ENCODE measurements at regions not wholly inside any gene's neighbourhood (a gene's known extent, or its start where the extent isn't known, plus 50 kb on each side); places are given as distances from the start of the nearest gene placed in this dataset.
"Not testable (repeated sequence)": the region's sequence is repeated elsewhere in the genome, so short reads cannot be mapped to it uniquely, and the experiment has no call there.

- DNase-seq (ENCODE audit: low read depth, low spot score): no peak
These were observed 77.0 kb downstream of the CCDC71L start for GRCh38 chr7:106583706-106584690.

GRCh38 chr7:106583100-106583499 lies 77.9 kb downstream of the CCDC71L start:
- DNase-seq (ENCODE audit: low read depth, low spot score): no peak

DNA sequence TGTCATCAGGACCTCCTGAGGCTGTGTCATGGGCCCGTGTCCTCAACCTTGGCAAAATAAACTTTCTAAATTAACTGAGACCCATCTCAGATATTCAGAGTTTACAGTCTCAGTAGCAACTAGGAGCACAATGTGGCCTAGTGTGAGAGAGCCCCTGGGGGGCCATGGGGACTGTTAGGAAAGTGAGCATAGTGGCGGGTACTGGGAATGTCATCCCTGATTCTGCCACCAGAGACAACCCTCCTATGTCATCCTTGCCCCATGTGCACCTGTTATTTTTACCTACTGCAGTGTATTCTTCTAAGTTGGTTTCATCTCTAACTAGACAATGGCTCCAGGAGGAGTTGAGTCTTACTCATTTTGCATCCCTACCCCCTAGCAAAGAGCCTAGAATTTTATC lies 78.6 kb downstream of the CCDC71L start:
- no peak for DNase-seq (ENCODE audit: low read depth, low spot score)

- not testable (repeated sequence) for DNase-seq (ENCODE audit: low read depth, low spot score)
These were observed 81.9 kb downstream of the CCDC71L start for GRCh38 chr7:106579086-106579485.

GRCh38 chr7:106575138-106575823 lies 85.7 kb downstream of the CCDC71L start:
- DNase-seq (ENCODE audit: low read depth, low spot score): no peak

- DNase-seq (ENCODE audit: low read depth, low spot score): no peak
These were observed 87.2 kb downstream of the CCDC71L start for GRCh38 chr7:106573738-106574137.

DNA sequence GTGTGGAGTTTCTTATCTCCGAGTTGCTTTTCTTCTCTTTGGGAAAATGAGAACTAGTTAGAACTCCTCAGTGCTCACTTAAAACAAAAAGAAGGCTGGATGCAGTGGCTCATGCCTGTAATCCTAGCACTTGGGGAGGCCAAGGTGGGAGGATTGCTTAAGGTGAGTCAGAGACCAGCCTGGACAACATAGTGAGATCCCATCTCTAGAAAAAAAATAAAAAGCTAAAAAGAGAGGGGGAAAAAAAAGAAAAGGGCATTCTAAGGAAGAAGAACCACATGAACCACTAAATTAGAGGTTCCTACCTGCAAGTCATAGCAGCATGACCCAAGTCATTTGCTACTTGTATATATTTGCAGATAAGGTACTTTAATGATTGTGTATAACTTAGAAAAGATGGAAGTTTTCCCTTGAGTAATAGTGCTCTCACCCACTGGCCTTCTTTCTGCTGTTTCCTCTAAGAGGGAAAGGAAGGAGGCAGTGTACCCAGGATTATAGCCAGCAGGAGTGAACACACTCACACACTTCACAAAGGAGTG lies 87.8 kb downstream of the CCDC71L start:
- no peak for DNase-seq (ENCODE audit: low read depth, low spot score)

- DNase-seq (ENCODE audit: low read depth, low spot score): no peak
These were observed 88.4 kb downstream of the CCDC71L start for GRCh38 chr7:106572394-106573124.

DNA sequence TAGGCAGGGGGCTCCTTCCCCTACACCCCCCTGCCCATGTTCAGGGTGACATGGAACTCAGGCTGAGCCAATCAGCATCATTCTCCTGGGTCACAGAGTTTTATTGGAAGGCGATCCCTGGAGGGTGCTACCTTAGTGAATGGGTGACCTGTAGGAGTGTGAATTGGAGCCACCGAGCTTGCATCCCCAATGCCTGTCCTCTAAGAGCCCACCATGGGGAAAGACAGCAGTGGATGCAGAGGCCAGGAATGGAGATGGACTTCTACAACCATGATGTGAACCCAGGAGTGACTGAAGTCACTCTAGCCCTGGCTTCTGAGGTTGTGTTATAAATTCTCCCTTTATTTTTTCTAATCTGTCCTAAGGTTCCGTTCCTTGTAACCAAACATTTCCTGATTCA lies 89.4 kb downstream of the CCDC71L start:
- no peak for DNase-seq (ENCODE audit: low read depth, low spot score)

GRCh38 chr7:106570948-106571418 lies 90.0 kb downstream of the CCDC71L start:
- no peak for DNase-seq (ENCODE audit: low read depth, low spot score)

- DNase-seq (ENCODE audit: low read depth, low spot score): no peak
These were observed 90.8 kb downstream of the CCDC71L start for GRCh38 chr7:106570146-106570545.

DNA sequence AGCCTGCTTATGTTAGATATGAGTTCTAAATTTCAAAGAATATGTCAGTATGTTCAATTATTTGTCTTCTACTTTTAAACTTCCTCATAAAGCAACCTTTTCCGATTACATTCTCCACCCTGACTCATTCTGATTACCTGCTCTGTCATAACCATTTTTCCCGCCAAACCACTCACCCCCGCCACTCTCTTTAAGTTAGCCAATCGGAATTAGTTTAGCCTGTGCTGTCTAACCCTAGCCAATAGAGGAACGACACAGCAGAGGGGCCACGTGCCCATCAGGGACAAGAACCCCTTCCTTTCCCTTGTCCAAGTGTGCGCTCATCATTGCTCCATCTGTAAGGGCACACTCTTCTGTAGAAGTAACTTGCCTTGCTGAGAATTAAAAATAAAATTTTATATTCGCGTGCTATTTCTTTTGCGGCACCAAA lies 91.4 kb downstream of the CCDC71L start:
- DNase-seq (ENCODE audit: low read depth, low spot score): no peak

DNA sequence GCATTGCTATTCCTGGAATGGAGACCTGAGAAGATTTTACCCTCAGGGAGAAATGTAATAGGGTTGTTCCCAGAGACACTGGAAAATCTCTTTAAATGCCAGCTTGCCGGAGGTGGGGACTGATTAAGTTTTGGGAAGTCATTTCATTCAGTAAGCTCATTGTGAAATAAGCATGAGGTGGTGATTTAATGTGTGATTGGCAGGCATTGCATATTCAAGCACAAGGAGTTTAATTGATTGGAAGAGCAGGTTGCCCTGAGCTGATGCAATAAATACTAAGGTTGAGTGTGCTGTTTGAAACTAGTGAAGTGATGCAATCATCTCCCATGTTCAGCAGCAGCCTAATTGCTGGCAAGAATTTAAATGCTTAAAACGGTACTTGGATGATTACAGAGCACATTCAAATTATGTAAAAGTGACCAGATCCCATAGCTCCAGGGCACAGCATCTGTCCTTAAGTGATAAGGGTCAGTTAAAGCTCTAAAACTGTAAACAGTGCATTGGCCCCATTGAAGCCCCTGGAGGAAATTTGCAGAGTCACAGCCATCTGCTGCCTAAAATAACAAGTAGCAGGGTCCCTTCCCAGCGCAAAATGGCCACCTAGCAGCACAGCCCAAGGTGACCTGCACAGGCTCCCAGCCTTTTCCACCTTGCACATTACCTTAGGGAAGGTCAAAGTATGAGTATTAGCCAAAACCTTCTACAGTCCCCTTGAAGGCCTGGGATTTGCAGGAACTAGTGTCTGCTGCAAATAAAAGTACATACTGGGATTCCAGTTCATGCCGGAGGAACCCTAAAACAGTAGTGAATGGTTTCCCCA lies 92.1 kb downstream of the CCDC71L start:
- no peak for DNase-seq (ENCODE audit: low read depth, low spot score)

GRCh38 chr7:106568002-106568679 lies 92.8 kb downstream of the CCDC71L start:
- no peak for DNase-seq (ENCODE audit: low read depth, low spot score)

DNA sequence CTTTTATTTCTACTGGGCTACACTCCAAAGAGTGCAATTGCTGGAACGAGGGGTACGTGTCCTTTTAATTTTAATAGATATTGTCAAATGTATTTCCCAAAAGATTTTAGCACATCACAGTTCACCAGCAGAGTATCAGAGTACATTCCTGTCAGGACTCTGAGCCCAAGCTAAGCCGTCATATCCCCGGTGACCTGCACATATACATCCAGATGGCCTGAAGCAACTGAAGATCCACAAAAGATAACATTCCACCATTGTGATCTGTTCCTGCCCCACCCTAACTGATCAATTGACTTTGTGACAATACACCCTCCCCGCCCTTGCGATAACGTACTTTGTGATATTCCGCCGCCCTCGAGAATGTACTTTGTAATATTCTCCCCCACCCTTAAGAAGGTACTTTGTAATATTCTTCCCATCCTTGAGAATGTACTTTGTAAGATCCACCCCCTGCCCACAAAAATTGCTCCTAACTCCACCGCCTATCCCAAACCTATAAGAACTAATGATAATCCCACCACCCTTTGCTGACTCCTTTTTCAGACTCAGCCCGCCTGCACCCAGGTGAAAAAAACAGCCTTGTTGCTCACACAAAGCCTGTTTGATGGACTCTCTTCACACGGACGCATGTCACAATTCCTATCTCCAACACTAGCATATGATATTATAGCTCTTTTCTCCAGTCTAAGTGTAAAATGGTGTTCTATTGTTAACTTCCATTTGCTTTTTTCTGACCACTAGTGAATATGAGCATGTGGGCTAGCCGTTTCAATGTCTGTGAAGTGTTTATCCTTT lies 93.6 kb downstream of the CCDC71L start:
- not testable (repeated sequence) for DNase-seq (ENCODE audit: low read depth, low spot score)

DNA sequence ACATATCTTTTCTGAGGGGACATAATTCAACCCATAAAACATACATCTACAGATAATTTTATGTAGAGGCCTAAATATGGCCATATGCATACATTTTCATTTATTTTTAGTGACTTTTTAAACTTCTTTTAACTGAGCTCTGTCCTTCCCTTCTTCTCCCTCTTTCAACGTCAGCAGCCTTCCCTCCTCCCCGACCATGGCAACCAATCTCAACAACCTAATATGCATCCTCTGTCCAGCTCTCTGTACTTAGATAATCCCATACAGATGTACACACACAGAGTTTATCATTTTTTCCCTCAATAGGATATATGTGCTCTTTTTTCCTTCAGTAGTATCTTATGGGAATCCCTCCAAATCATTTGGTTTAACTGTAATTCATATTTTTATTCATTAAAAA lies 94.3 kb downstream of the CCDC71L start:
- no peak for DNase-seq (ENCODE audit: low read depth, low spot score)

GRCh38 chr7:106566196-106566595 lies 94.8 kb downstream of the CCDC71L start:
- no peak for DNase-seq (ENCODE audit: low read depth, low spot score)

- DNase-seq (ENCODE audit: low read depth, low spot score): no peak
These were observed 95.5 kb downstream of the CCDC71L start for GRCh38 chr7:106565428-106565827.

DNA sequence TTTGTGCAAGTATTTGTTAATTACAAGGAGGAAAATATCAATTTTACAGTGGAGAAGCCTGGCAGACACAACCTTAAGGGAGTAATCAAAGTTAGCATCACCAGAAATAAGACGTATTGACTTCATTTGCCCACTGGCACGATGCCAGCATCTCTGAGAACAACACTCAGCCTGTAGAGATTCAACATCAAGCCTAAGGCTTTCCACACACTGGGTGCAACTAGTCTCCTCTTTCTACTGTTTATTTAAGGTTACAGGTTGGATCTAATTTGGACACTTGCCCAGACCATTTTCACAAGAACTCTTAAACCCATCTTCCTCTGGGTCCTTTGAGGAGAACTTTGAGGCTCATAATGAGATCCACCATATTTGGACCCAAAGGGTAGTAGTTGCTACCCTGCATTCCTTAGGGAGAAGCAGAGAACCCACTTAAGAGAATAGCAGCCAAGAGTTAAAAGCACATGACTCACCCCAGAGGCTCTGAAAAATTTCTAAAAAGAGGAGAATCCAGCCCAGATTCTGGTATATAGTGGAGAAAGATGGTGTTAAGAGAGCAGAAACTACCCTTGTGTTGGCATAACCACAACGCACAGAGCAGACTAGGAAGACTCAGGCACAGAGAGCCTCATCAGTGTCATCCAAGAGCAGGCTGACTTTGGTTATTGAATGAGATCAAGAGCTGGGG lies 97.3 kb downstream of the CCDC71L start:
- DNase-seq (ENCODE audit: low read depth, low spot score): no peak

Data from activated naive CD8-positive, alpha-beta T cell treated with anti-CD3 and anti-CD28 coated beads, Interleukin-2, amount 50 U/mL, for 16 hours (primary cell).